ENCODE measurements at regions not wholly inside any gene's neighbourhood (a gene's known extent, or its start where the extent isn't known, plus 50 kb on each side); places are given as distances from the start of the nearest gene placed in this dataset.
"Not testable (repeated sequence)": the region's sequence is repeated elsewhere in the genome, so short reads cannot be mapped to it uniquely, and the experiment has no call there.

GRCh38 chr5:74500110-74500917 is 140.2 kb downstream of the ENC1 start:
- peak; percentile 53 for DNase-seq (ENCODE audit: low read depth)

- no peak for DNase-seq (ENCODE audit: low read depth)
Measured at GRCh38 chr5:74499256-74500050, 141.1 kb downstream of the ENC1 start.

- DNase-seq (ENCODE audit: low read depth): no peak
Measured at GRCh38 chr5:74497706-74498105, 142.8 kb downstream of the ENC1 start.

- DNase-seq (ENCODE audit: low read depth): no peak
Measured at GRCh38 chr5:74493411-74493810, 147.1 kb downstream of the ENC1 start.

GRCh38 chr5:74492230-74492629 is 148.3 kb downstream of the ENC1 start:
- no peak for DNase-seq (ENCODE audit: low read depth)

GRCh38 chr5:74491586-74491985 is 148.9 kb downstream of the ENC1 start:
- DNase-seq (ENCODE audit: low read depth): no peak

GRCh38 chr5:74490814-74491213 is 149.7 kb downstream of the ENC1 start:
- DNase-seq (ENCODE audit: low read depth): no peak

- DNase-seq (ENCODE audit: low read depth): no peak
Measured at GRCh38 chr5:74482990-74483389, 157.5 kb downstream of the ENC1 start.

GRCh38 chr5:74482523-74482922 is 158.0 kb downstream of the ENC1 start:
- DNase-seq (ENCODE audit: low read depth): no peak

GRCh38 chr5:74481357-74481756 is 159.2 kb downstream of the ENC1 start:
- not testable (repeated sequence) for DNase-seq (ENCODE audit: low read depth)

- no peak for DNase-seq (ENCODE audit: low read depth)
Measured at GRCh38 chr5:74480201-74480600, 160.3 kb downstream of the ENC1 start.

GRCh38 chr5:74478328-74478727 is 162.2 kb downstream of the ENC1 start:
- no peak for DNase-seq (ENCODE audit: low read depth)

GRCh38 chr5:74477761-74478160 is 162.8 kb downstream of the ENC1 start:
- no peak for DNase-seq (ENCODE audit: low read depth)

- no peak for DNase-seq (ENCODE audit: low read depth)
Measured at GRCh38 chr5:74476819-74477453, 163.6 kb downstream of the ENC1 start.

GRCh38 chr5:74476046-74476818 is 164.3 kb downstream of the ENC1 start:
- no peak for DNase-seq (ENCODE audit: low read depth)

- DNase-seq (ENCODE audit: low read depth): peak; percentile 31
Measured at GRCh38 chr5:74471875-74472274, 168.7 kb downstream of the ENC1 start.

- no peak for DNase-seq (ENCODE audit: low read depth)
Measured at GRCh38 chr5:74469234-74469994, 171.1 kb downstream of the ENC1 start.

- DNase-seq (ENCODE audit: low read depth): peak; percentile 6
Measured at GRCh38 chr5:74468421-74468820, 172.1 kb downstream of the ENC1 start.

- DNase-seq (ENCODE audit: low read depth): no peak
Measured at GRCh38 chr5:74465724-74466123, 174.8 kb downstream of the ENC1 start.

GRCh38 chr5:74464512-74465209 is 175.9 kb downstream of the ENC1 start:
- peak; percentile 45 for DNase-seq (ENCODE audit: low read depth)
